ENCODE measurements at regions not wholly inside any gene's neighbourhood (a gene's known extent, or its start where the extent isn't known, plus 50 kb on each side); places are given as distances from the start of the nearest gene placed in this dataset.
"Not testable (repeated sequence)": the region's sequence is repeated elsewhere in the genome, so short reads cannot be mapped to it uniquely, and the experiment has no call there.

DNA sequence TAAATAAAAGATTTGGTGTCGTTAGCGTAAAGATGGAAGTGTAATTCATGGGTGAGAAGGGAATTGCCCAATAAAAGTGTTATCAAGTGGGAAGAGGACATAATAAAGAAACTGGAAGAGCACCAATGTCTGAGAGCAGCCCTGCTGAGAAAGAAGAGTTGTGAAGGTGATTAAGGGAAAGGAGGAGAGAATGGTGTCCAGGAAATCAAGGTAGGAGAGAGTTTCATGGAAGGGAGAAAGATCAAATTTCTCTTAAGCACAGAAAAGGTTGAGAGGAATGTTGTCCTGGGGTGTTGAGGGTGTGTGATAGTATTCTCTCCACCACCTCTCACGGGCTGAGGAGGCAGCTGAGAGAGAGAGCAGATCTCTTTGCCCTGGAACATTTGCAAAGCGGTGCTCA lies 339.7 kb downstream of the SATB1 start:
- in situ Hi-C loops (cut with MboI; ENCODE audit: low pct_unique_long_range_greater_than_20kb, low sequenced_read_pairs, unreplicated experiment): no loop called here
- TF ChIP-seq, protein P1, sequence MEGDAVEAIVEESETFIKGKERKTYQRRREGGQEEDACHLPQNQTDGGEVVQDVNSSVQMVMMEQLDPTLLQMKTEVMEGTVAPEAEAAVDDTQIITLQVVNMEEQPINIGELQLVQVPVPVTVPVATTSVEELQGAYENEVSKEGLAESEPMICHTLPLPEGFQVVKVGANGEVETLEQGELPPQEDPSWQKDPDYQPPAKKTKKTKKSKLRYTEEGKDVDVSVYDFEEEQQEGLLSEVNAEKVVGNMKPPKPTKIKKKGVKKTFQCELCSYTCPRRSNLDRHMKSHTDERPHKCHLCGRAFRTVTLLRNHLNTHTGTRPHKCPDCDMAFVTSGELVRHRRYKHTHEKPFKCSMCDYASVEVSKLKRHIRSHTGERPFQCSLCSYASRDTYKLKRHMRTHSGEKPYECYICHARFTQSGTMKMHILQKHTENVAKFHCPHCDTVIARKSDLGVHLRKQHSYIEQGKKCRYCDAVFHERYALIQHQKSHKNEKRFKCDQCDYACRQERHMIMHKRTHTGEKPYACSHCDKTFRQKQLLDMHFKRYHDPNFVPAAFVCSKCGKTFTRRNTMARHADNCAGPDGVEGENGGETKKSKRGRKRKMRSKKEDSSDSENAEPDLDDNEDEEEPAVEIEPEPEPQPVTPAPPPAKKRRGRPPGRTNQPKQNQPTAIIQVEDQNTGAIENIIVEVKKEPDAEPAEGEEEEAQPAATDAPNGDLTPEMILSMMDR (IDR thresholded peaks at IDR 0.05; ENCODE audit: extremely low read depth, insufficient read depth, missing control alignments): no peak
- DNase-seq (ENCODE audit: low spot score): no peak

DNA sequence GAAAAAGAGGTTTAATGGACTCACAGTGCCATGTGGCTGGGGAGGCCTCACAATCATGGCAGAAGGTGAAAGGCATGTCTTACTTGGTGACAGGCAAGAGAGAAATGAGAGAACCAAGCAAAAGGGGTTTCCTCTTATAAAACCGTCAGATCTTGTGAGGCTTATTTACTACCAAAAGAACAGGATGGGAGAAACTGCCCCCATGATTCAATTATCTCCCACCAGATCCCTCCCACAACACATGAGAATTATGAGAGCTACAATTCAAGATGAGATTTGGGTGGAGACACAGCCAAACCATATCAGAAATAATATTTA lies 340.8 kb upstream of the TBC1D5 start:
- in situ Hi-C loops (cut with MboI; ENCODE audit: low pct_unique_long_range_greater_than_20kb, low sequenced_read_pairs, unreplicated experiment); DNase-seq (ENCODE audit: low spot score): not testable (repeated sequence)

DNA sequence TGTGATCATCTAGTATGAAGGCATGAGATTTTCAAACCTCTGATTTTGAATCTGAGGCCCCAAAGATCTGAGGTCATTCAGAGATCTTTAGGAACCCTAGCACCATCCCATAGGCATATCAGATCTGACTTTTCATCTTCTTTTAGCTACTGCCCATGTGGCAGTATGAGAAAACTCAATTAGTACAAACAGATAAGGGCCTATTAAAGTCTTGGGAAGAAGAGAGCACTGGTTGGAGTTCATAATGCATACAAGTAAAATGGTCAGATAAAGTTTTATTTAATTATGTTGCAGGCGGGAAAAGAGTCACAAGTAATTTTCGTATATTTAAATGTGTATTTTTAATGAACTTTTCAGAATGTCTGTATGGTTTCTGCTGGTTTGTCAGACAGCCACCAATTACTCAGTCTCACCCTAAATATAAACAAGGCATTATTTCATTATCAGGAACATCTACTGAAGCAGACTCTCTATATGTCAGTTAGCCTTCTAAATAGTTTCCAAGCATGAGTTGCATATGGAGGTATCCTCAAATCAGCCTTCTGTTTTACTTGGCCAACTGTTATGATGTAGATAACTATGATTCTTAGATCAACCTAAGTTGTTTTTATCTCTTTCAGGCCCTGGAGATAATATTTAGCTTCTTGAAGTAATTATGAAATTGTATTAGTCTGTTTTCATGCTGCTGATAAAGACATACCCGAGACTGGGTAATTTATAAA lies 340.3 kb upstream of the TBC1D5 start:
- in situ Hi-C loops (cut with MboI; ENCODE audit: low pct_unique_long_range_greater_than_20kb, low sequenced_read_pairs, unreplicated experiment): no loop called here

DNA sequence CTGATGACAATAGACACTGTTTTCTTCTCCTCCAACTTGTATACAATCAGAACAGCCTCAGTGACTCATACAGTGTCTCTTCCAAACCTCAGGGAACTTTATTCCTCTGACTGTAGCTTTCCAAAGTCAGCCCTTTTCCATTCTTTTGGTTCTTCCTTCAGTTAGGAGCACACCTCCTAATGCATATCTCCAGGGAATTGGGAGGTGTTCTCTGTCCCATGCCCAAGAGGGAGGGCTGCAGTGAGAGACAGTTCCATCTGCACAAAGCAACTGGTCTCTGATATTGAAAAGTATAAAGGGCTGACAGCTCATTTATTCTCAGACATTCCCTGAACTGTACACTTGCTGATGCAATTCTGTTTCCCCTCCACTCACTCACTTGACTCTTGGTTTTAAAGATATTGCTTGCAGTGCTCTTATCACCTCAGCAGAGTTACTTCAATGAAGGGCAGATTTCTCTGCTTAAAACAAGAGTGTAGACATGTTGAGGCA lies 337.8 kb upstream of the TBC1D5 start:
- in situ Hi-C loops (cut with MboI; ENCODE audit: low pct_unique_long_range_greater_than_20kb, low sequenced_read_pairs, unreplicated experiment): no loop called here
- no peak for DNase-seq (ENCODE audit: low spot score)
- TF ChIP-seq, protein P1 (IDR thresholded peaks at IDR 0.05; ENCODE audit: extremely low read depth, insufficient read depth, missing control alignments): no peak

More for the DNA sequence above, 340.3 kb upstream of the TBC1D5 start:
- DNase-seq (ENCODE audit: low spot score): no peak
- TF ChIP-seq, protein P1 (IDR thresholded peaks at IDR 0.05; ENCODE audit: extremely low read depth, insufficient read depth, missing control alignments): no peak

DNA sequence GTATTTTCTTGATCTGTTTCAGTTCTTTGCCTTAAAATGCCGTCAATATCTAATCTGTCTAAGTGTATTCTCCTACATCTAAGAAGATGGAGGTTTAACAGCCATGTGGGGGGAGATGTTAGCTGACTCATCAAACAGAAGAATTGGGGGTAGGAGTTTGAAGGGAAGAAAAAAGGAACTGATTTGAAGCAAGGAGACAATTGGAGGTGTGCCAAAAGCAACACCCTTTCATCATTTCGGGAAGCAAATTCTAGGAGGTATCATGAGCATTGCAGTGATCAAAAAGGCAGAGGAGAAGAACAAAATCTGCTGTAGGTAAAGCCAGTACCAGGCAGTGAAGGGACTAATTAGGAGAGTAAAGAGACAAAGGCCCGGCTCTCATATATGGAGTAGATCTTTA lies 337.3 kb upstream of the TBC1D5 start:
- TF ChIP-seq, protein P1 (IDR thresholded peaks at IDR 0.05; ENCODE audit: extremely low read depth, insufficient read depth, missing control alignments): no peak
- in situ Hi-C loops (cut with MboI; ENCODE audit: low pct_unique_long_range_greater_than_20kb, low sequenced_read_pairs, unreplicated experiment): no loop called here
- no peak for DNase-seq (ENCODE audit: low spot score)

DNA sequence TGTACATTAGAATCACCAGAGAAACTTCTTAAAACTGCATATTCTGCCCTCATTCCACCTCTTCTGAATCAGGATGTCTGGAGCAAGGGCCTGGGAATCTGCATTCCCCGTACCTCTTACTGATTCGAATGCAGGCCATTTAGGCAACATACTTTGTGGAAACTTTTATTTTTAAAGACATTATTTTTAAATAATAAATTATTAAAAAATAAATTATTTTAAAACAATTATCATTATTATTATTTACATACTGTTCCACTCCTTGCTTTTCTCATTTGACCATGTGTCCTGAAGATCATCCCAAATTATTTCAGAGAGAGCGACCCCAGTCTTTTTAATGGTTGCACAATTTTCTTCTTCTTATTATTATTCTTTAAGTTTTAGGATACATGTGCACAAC lies 336.6 kb upstream of the TBC1D5 start:
- no peak for DNase-seq (ENCODE audit: low spot score)
- TF ChIP-seq, protein P1 (IDR thresholded peaks at IDR 0.05; ENCODE audit: extremely low read depth, insufficient read depth, missing control alignments): no peak
- in situ Hi-C loops (cut with MboI; ENCODE audit: low pct_unique_long_range_greater_than_20kb, low sequenced_read_pairs, unreplicated experiment): no loop called here

DNA sequence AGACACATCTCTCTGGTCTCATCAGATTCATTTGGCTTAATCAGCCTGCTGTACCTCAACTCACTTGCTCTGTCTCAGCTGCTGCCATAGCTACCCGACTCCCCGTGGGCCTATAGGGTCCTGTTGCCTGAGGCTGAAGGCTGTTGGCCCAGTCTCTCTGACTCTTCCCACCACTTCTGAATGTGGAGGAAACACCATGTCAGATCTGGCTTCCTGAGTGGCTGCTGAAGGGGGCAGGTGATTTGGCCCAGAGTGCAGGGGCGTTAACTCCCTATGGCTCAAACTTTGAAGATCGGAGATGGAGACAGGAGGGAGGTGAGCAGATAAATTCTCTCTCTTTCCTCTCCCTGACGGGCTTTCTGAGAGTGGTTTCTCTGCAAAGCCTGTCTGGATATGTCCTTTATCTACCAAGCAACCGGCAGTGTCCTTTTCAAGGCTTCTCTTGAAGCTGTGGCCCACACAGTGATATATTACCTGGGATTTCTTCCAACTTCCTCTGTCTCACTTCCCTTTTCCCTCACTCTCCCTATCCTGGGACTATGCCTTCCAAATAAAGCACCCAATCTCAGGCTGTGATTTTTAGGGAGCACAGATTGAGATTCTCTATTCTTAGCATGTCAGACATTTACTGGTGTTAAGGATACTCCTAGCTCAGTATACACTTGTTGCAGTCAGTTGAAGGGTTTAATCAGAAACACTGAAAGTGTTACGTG lies 334.9 kb upstream of the TBC1D5 start:
- no peak for DNase-seq (ENCODE audit: low spot score)
- TF ChIP-seq, protein P1 (IDR thresholded peaks at IDR 0.05; ENCODE audit: extremely low read depth, insufficient read depth, missing control alignments): no peak
- in situ Hi-C loops (cut with MboI; ENCODE audit: low pct_unique_long_range_greater_than_20kb, low sequenced_read_pairs, unreplicated experiment): no loop called here

Data from GM13977 (cell line).